ENCODE measurements at regions not wholly inside any gene's neighbourhood (a gene's known extent, or its start where the extent isn't known, plus 50 kb on each side); places are given as distances from the start of the nearest gene placed in this dataset.

DNA sequence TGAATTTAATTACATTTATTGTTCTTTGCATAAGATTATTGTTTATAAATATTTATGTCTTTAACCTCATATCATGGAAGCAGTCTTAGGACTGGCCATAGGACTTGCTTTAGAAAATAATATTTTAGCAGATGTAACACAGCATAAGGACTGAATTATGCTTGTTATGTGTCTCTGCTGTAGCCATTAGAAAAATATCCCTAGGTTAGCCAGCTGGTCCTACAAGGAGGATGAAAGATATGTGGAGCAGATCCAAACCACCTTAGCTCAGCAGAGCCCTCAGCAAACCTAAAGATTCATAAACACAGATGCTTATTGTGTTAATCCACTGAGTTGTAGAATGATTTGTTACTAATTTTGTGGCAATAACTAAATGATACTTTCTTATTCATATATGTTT, 166.0 kb upstream of the COL1A2 start:
- Mint-ChIP-seq H3K27ac (no peak overlapping the region), H3K9me3 (no peaks in the 10 kb centered on the region), H3K4me1 (no peaks in the 10 kb centered on the region), H3K36me3 (ENCODE audit: low read depth) (no peaks in the 10 kb centered on the region), H3K27me3 (no peaks in the 10 kb centered on the region), H3K4me3 (no peak overlapping the region)
- POLR2A ChIA-PET, result no interaction called here
- CTCF ChIA-PET, result no interaction called here
- DNase-seq, result no peak

DNA sequence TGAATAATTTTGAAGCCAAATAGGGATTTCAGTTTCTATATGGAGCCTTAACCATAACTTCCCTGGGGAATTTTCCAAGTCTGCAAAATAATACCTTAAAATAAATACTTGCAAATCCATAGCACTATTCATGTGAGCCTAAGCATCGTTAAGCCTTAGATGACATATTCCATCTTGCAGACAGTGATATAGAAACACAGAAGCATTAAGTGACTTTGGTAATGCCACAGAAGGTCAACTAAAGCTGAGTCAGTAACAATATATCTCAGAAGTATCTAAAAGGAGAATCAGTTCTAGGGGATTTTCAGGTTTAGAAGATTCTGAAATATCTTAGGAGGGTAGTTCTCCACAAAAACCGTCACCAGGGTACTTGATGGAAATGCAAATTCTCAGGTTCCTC, 163.4 kb upstream of the COL1A2 start:
- H3K4me3 Mint-ChIP-seq, result no peak overlapping the region
- H3K9me3 Mint-ChIP-seq, result no peaks in the 10 kb centered on the region
- POLR2A ChIA-PET, result no interaction called here
- H3K4me1 Mint-ChIP-seq, result no peaks in the 10 kb centered on the region
- CTCF ChIA-PET, result no interaction called here
- no peaks in the 10 kb centered on the region for H3K36me3 Mint-ChIP-seq (ENCODE audit: low read depth)
- no peak overlapping the region for H3K27ac Mint-ChIP-seq
- no peak for DNase-seq
- no peaks in the 10 kb centered on the region for H3K27me3 Mint-ChIP-seq

DNA sequence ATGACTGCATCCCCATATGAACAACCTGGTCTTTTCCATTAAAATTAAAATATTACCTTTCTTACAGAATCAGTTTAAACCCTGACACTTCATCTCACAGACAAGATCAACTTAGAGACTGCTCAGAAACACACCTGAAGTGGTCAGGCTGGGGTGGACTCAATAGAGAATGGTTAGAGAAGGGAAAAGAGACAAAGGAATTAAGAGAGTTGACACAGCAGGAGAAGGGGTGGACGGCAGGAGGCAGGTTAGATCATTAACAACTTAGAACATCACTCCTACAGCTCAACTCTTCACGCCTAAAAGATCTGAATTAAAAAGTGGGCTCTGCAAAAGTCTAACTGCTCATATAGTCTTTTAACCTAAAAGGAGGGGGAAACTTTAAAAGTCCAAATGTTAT, 157.7 kb upstream of the COL1A2 start:
- no peaks in the 10 kb centered on the region for H3K9me3 Mint-ChIP-seq
- no peaks in the 10 kb centered on the region for H3K27me3 Mint-ChIP-seq
- DNase-seq, result no peak
- no peak overlapping the region for H3K27ac Mint-ChIP-seq
- no peak overlapping the region for H3K4me3 Mint-ChIP-seq
- no peaks in the 10 kb centered on the region for H3K4me1 Mint-ChIP-seq
- no peaks in the 10 kb centered on the region for H3K36me3 Mint-ChIP-seq (ENCODE audit: low read depth)
- POLR2A ChIA-PET, result no interaction called here
- CTCF ChIA-PET, result no interaction called here

DNA sequence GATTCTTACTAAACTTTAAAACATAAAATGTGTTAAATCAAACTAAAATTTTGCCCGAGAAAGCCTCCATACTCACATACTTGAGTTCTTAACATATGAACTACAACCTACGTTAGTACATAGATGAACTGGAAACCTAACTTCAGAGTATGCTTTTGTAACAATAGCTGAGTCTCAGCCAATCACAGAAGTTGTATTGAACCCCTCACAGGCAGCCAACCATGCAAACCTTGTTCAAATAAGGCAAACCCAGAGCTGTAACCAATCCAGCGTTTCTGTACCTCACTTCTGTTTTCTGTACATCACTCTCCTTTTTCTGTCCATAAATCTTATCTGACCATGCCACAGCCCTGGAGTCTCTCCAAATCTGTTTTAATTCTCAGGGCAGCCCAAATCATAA, 157.3 kb upstream of the COL1A2 start:
- H3K36me3 Mint-ChIP-seq (ENCODE audit: low read depth), result no peaks in the 10 kb centered on the region
- H3K27ac Mint-ChIP-seq, result no peak overlapping the region
- ChIA-PET POLR2A (no interaction called here), CTCF (no interaction called here)
- no peak overlapping the region for H3K4me3 Mint-ChIP-seq
- H3K9me3 Mint-ChIP-seq, result no peaks in the 10 kb centered on the region
- H3K4me1 Mint-ChIP-seq, result no peaks in the 10 kb centered on the region
- no peak for DNase-seq
- no peaks in the 10 kb centered on the region for H3K27me3 Mint-ChIP-seq

DNA sequence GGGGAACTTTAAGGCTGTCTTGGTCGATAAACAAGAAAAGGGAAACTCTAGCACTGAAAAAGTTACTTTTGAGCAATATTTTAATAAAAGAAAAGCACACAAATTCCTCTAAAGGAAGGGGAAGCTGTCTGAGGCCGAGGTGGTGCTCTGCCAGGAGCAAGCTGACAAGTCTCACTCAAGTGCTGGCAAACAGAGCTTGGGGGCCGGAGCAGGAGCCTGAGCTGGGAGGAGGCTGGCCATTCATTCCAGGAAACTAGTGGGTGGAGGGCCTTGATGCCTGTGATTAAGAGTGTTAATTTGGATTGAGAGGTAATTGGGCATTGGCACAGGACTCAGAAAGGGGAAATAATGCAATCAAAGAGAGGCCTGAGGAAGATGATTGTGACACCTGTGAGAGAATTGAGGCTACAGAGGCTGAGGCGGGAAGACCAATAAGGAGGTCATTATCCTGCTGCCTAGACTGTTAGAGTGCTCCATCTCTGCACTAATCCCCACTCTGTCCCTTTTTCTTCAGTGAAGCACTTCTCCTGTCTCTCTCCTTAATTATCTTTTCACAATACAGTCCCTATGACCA, 154.9 kb upstream of the COL1A2 start:
- ChIA-PET POLR2A (no interaction called here), CTCF (interaction anchor here (0.6 kb wide), 1 partner anchor 410 kb away, joined by 4 read pairs; no protein-coding TSS in a partner anchor)
- Mint-ChIP-seq H3K9me3 (no peaks in the 10 kb centered on the region), H3K4me1 (no peaks in the 10 kb centered on the region), H3K27me3 (no peaks in the 10 kb centered on the region), H3K36me3 (ENCODE audit: low read depth) (no peaks in the 10 kb centered on the region), H3K27ac (no peak overlapping the region), H3K4me3 (no peak overlapping the region)
- no peak for DNase-seq

DNA sequence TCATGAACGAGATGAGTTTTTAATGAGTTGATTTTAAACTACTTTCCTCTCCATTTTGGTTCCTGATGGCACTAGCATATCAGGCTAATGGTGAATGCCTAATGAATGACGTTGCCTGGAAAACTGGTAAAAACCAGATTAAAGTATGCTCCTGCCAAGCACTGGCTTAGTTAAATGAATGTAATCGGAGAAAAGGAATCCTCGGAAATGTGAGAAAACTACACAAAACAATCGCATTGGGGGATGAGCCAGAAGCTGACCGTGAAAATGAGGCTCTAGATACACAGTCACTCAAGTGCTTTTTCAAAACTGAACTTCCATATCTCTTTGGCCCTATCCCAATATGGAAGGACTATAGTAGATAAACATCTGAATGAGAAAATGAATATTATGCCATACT, 153.8 kb upstream of the COL1A2 start:
- ChIA-PET POLR2A (no interaction called here), CTCF (no interaction called here)
- Mint-ChIP-seq H3K4me1 (no peaks in the 10 kb centered on the region), H3K36me3 (ENCODE audit: low read depth) (no peaks in the 10 kb centered on the region), H3K27ac (no peak overlapping the region), H3K4me3 (no peak overlapping the region), H3K9me3 (no peaks in the 10 kb centered on the region), H3K27me3 (no peaks in the 10 kb centered on the region)
- DNase-seq, result no peak

DNA sequence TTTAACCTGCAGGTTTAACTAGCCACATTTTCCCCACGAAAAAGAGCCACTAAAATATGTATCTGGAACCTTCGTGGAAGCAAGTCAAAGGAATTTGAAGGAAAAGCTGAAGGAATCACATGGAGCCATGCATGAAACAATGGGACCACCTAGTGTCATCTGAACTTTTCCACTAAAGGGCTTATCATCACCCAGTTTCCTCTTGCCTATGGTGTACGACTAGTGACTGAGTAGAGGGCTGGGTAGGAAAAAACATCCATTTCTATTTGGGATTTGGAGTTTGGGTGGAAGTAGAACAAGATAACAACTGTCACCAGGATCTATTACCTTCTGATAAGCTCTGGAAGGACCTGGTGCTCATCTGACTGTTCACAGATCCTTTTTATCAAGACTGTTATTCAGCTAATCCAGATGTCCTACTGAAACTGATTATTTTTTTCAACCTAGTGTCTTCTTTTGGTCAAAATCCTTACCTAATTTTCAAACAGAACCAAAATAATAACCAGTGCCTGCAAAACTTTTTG, 153.2 kb upstream of the COL1A2 start:
- no peak overlapping the region for H3K4me3 Mint-ChIP-seq
- CTCF ChIA-PET, result no interaction called here
- DNase-seq, result no peak
- H3K4me1 Mint-ChIP-seq, result no peaks in the 10 kb centered on the region
- no peaks in the 10 kb centered on the region for H3K36me3 Mint-ChIP-seq (ENCODE audit: low read depth)
- H3K27me3 Mint-ChIP-seq, result no peaks in the 10 kb centered on the region
- H3K27ac Mint-ChIP-seq, result no peak overlapping the region
- no peaks in the 10 kb centered on the region for H3K9me3 Mint-ChIP-seq
- POLR2A ChIA-PET, result no interaction called here

DNA sequence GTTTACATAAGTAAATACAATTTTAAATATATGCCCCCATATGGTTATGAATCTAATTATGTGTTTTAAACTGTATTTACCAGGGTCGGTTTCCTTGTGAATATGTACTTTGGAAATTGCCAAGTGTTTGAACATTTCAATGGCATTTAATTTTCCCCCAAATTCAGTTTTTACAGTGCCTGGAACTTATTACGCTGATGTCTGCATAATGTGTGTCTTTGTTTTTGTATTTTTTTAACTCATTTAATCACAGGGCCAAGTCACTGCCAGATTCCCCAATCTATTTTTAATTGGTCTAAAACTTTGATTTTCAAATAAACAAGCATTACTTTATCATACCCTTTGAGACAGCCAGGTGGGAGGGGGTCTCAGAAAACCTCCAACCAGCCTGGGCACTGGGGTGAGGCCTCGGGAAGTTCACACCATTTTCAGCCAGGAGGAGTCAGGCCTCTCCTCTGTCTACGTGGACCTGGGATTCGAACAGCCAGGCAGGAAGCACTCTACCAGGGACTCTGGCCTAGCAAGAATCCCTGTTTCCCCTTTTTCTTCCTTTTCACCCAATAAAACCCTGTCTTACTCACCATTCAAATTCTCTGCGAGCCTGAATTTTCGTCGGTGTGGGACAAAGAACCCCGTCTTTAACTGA, 151.5 kb upstream of the COL1A2 start:
- Mint-ChIP-seq H3K4me3 (no peak overlapping the region), H3K27me3 (no peaks in the 10 kb centered on the region), H3K36me3 (ENCODE audit: low read depth) (no peaks in the 10 kb centered on the region), H3K9me3 (no peaks in the 10 kb centered on the region), H3K27ac (no peak overlapping the region), H3K4me1 (no peaks in the 10 kb centered on the region)
- DNase-seq, result no peak
- POLR2A ChIA-PET, result no interaction called here
- CTCF ChIA-PET, result no interaction called here

DNA sequence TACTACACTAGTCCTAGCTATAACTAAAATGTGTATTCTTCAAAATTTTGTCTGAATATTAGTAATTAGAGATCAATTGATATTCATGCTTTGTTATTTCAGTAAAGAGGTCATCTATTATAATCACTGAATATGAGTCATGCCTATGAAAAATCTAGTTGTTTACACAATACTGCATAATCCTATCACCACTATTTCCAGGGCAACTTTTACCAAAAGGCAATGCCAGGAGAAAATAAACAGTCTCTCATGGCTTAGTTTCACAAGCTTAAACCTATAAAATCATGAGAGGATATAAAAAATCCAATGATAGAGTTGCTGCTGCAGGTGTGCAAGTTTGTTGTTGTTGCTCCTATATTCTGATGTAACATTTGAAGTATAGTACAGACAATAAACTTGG, 149.9 kb upstream of the COL1A2 start:
- Mint-ChIP-seq H3K27ac (no peak overlapping the region), H3K9me3 (no peaks in the 10 kb centered on the region), H3K4me1 (no peaks in the 10 kb centered on the region), H3K36me3 (ENCODE audit: low read depth) (no peaks in the 10 kb centered on the region), H3K27me3 (peaks cover 2% of the 10 kb centered on the region), H3K4me3 (no peak overlapping the region)
- ChIA-PET POLR2A (no interaction called here), CTCF (no interaction called here)
- DNase-seq, result no peak

DNA sequence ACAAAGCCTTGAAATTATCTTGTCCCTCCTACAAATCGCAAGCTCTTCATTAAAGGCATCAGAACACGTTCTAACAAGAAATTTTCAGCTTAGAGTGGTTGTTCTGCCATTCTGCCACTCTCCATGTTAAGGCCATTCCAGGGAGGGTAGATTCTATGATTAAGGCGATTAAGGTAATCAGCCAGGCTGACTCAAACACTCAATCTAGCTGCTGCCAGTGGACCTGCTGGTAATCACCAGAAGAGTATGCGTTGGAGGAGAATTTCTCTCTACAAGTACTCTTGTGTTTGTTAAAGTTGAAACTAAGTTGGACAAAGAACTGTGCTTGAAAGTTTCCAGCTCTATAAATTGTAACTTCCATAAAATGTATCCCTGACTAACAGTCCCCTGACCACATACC, 149.2 kb upstream of the COL1A2 start:
- ChIA-PET POLR2A (no interaction called here), CTCF (no interaction called here)
- no peaks in the 10 kb centered on the region for H3K36me3 Mint-ChIP-seq (ENCODE audit: low read depth)
- no peaks in the 10 kb centered on the region for H3K4me1 Mint-ChIP-seq
- no peak for DNase-seq
- H3K27ac Mint-ChIP-seq, result no peak overlapping the region
- no peaks in the 10 kb centered on the region for H3K9me3 Mint-ChIP-seq
- H3K4me3 Mint-ChIP-seq, result no peak overlapping the region
- peaks cover 2% of the 10 kb centered on the region for H3K27me3 Mint-ChIP-seq

DNA sequence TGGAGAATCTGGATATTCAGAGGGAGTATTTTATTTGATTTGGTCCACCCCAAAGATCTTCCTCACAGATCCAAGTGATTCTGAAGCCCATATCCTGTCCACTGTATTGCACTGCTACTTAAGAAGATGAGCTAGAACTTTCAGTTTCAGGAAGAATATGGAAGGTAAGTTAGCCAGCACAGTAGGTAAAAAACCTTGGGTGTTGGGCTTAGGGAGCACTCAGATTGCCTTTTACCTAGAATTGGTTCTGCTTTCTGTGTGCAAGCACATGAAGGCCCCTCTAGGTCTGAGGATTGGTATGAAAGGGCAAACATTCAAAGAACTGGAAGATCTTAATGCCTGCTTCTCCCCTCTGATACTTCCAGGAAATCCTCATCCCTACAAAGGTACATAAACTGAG, 146.7 kb upstream of the COL1A2 start:
- no peaks in the 10 kb centered on the region for H3K4me1 Mint-ChIP-seq
- ChIA-PET POLR2A (no interaction called here), CTCF (no interaction called here)
- H3K4me3 Mint-ChIP-seq, result no peak overlapping the region
- H3K27me3 Mint-ChIP-seq, result peaks cover 2% of the 10 kb centered on the region
- H3K27ac Mint-ChIP-seq, result no peak overlapping the region
- no peaks in the 10 kb centered on the region for H3K9me3 Mint-ChIP-seq
- no peaks in the 10 kb centered on the region for H3K36me3 Mint-ChIP-seq (ENCODE audit: low read depth)
- no peak for DNase-seq

DNA sequence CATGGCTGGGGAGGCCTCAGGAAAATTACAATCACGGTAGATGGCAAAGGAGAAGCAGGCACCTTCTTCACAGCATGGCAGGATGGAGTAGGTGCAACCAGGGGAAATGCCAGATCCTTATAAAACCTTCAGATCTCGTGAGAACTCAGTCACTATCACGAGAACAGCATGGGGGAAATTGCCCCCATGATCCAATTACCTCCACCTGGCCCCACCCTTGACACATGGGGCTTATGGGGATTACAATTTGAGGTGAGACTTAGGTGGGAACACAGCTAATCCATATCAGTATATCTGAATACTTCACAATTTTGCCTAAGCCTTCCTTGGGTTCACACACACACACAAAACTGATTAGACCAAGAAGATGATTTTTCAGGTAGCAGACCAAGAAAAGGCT, 145.1 kb upstream of the COL1A2 start:
- no peak for DNase-seq
- Mint-ChIP-seq H3K9me3 (no peaks in the 10 kb centered on the region), H3K4me1 (no peaks in the 10 kb centered on the region), H3K27me3 (peaks cover 2% of the 10 kb centered on the region), H3K36me3 (ENCODE audit: low read depth) (no peaks in the 10 kb centered on the region), H3K27ac (no peak overlapping the region), H3K4me3 (no peak overlapping the region)
- ChIA-PET CTCF (no interaction called here), POLR2A (no interaction called here)

DNA sequence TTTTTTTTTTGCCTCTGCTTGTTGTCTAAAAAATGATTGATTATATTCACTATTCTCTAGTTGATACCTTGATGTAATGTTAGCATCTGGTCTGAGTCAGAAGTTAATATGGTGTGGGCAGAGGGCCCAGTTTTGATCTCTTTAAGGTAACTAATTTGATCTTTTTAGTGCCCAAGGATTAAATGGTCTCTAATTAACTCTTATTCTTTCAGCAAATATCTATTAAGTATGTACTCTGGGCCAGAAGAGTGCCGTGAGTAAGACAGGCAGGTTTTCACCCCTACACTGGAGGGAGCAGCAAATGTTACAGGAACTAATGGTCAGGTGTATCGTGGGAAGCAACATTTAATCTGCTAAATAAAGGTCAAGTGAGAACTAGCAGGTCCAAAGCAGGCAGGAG, 144.6 kb upstream of the COL1A2 start:
- ChIA-PET CTCF (no interaction called here), POLR2A (no interaction called here)
- no peak for DNase-seq
- H3K27ac Mint-ChIP-seq, result no peak overlapping the region
- no peaks in the 10 kb centered on the region for H3K4me1 Mint-ChIP-seq
- no peak overlapping the region for H3K4me3 Mint-ChIP-seq
- H3K36me3 Mint-ChIP-seq (ENCODE audit: low read depth), result no peaks in the 10 kb centered on the region
- peaks cover 2% of the 10 kb centered on the region for H3K27me3 Mint-ChIP-seq
- no peaks in the 10 kb centered on the region for H3K9me3 Mint-ChIP-seq

DNA sequence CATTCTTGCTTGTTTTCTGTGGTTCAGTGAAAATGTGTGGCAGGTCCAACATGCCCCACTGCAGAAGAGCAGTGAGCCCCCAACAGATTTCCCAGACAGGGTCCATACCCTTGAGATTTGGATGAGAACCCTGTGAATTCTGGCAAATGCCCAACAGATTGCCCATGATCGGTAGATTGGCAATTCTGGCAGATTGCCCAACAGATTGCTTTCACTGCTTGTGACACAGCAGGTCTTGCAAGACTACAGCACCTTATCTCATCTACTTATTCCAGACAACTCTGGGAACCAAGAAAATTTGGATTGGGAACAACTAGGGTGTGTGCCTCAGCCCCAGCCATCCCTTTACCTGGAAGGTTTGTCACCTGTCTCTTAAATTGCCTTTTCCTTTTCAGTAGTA, 143.7 kb upstream of the COL1A2 start:
- H3K4me3 Mint-ChIP-seq, result no peak overlapping the region

More for the DNA sequence above, 143.7 kb upstream of the COL1A2 start:
- ChIA-PET POLR2A (no interaction called here), CTCF (no interaction called here)
- DNase-seq, result no peak
- H3K9me3 Mint-ChIP-seq, result no peaks in the 10 kb centered on the region
- H3K4me1 Mint-ChIP-seq, result no peaks in the 10 kb centered on the region
- no peaks in the 10 kb centered on the region for H3K36me3 Mint-ChIP-seq (ENCODE audit: low read depth)
- H3K27ac Mint-ChIP-seq, result no peak overlapping the region
- H3K27me3 Mint-ChIP-seq, result peaks cover 2% of the 10 kb centered on the region

Measured in activated CD4-positive, alpha-beta T cell treated with anti-CD3 and anti-CD28 coated beads, Interleukin-2, amount 10 ng/mL, durations not matched to agents 7 days and 5 days (primary cell).